Esophagus muscularis mucosa (tissue), 3 donors: ENCODE measurements at regions not wholly inside any gene's neighbourhood (a gene's known extent, or its start where the extent isn't known, plus 50 kb on each side); places are given as distances from the start of the nearest gene placed in this dataset.
"Not testable (repeated sequence)": the region's sequence is repeated elsewhere in the genome, so short reads cannot be mapped to it uniquely, and the experiment has no call there.

Experiments used
- CTCF ChIP-seq, 3 experiments: fragments of 200-600 bp in 2 of 3; fragments of 450-650 bp in 1 of 3; sonication (generic) in 2 of 3; IDR thresholded peaks; one replicate each; pipeline ENCODE4 v1.5.1; 2017 to 2019; ENCODE audit warnings: antibody characterized with exemption in 3 of 3, mild to moderate bottlenecking in 2 of 3, moderate library complexity in 1 of 3
- POLR2AphosphoS5 ChIP-seq, 2 donors: sonication (generic); formaldehyde crosslinking; IDR thresholded peaks; one replicate each; pipeline ENCODE4 v1.6.1; 2017; ENCODE audit warnings: antibody characterized with exemption in 2 of 2

- TF ChIP-seq POLR2AphosphoS5, CTCF (IDR thresholded peaks at IDR 0.05): not testable (repeated sequence)
These were observed 117.6 kb upstream of the KCNJ18 start for GRCh38 chr17:21574611-21575255.
